OCI-LY1 (cell line): ENCODE measurements at regions not wholly inside any gene's neighbourhood (a gene's known extent, or its start where the extent isn't known, plus 50 kb on each side); places are given as distances from the start of the nearest gene placed in this dataset.

Experiments
- CTCF ChIP-seq: fragments of 200-600 bp; sonication (generic), shearing (Covaris generic); IDR thresholded peaks from 2 replicates; pipeline ENCODE4 v1.5.1; 2017; ENCODE audit warnings: mild to moderate bottlenecking, antibody characterized with exemption, low read length, moderate library complexity, mixed read lengths
- EZH2 ChIP-seq: fragments of 200-600 bp; sonication (generic), shearing (Covaris generic); IDR thresholded peaks from 2 replicates; pipeline ENCODE4 v1.8.0; 2017; ENCODE audit warnings: borderline replicate concordance, mixed run types, mild to moderate bottlenecking, antibody characterized with exemption, low read length, moderate library complexity, mixed read lengths

- TF ChIP-seq CTCF: no peak
- TF ChIP-seq EZH2: no peak
Observed at GRCh38 chr4:187685247-187685646, 310.3 kb upstream of the ZFP42 start.
